ENCODE measurements at regions not wholly inside any gene's neighbourhood (a gene's known extent, or its start where the extent isn't known, plus 50 kb on each side); places are given as distances from the start of the nearest gene placed in this dataset.

GRCh38 chr14:42374332-42374731 is 767.7 kb downstream of the LRFN5 start:
- no peaks in the 10 kb centered on the region for H3K4me1 ChIP-seq (ENCODE audit: control insufficient read depth in 2 of 2, insufficient read depth in 2 of 2, low read length in 2 of 2)
- no peak overlapping the region for H2AFZ ChIP-seq (ENCODE audit: insufficient read depth, low read depth, low read length, poor library complexity, severe bottlenecking)
- Mint-ChIP-seq H3K27me3 (no peaks in the 10 kb centered on the region), H3K4me1 (no peaks in the 10 kb centered on the region), H3K4me3 (no peak overlapping the region), H3K27ac (no peak overlapping the region), H3K9me3 (ENCODE audit: insufficient read depth) (no peaks in the 10 kb centered on the region)
- ChIA-PET CTCF (no interaction called here), POLR2A (no interaction called here)
- H3K9ac ChIP-seq (ENCODE audit: low read length), result no peak overlapping the region
- no peaks in the 10 kb centered on the region for H4K20me1 ChIP-seq (ENCODE audit: control insufficient read depth, insufficient read depth, low read length, poor library complexity, severe bottlenecking)
- no peak overlapping the region for H3K4me2 ChIP-seq (replicated peaks; ENCODE audit: low read depth, low read length, poor library complexity, severe bottlenecking)
- no peaks in the 10 kb centered on the region for H3K27me3 ChIP-seq (replicated peaks in 1 of 4; ENCODE audit: control extremely low read depth in 1 of 4, control insufficient read depth in 3 of 4, insufficient read depth in 4 of 4, low read length in 3 of 4)
- no peaks in the 10 kb centered on the region for H3K36me3 ChIP-seq (replicated peaks in 1 of 2; ENCODE audit: control extremely low read depth in 1 of 2, control insufficient read depth in 1 of 2, extremely low read depth in 1 of 2, insufficient read depth in 2 of 2, low read length in 1 of 2)
- no peak overlapping the region for H3K4me3 ChIP-seq (ENCODE audit: control extremely low read depth in 1 of 5, extremely low read depth in 1 of 5, insufficient read depth in 1 of 5, low read depth in 2 of 5, low read length in 4 of 5)
- H3K79me2 ChIP-seq (ENCODE audit: control insufficient read depth, insufficient read depth, low read length), result no peaks in the 10 kb centered on the region
- DNase-seq (no peak), ATAC-seq (ENCODE audit: low read depth) (no peak)
- H3K27ac ChIP-seq (ENCODE audit: low read length in 2 of 2), result no peak overlapping the region
- TF ChIP-seq EZH2 (IDR thresholded peaks at IDR 0.05; ENCODE audit: borderline replicate concordance, insufficient read depth, low read depth, low read length, poor library complexity, severe bottlenecking), result no peak
- no peak for TF ChIP-seq CTCF (IDR thresholded peaks at IDR 0.05)
- peaks cover 0 to 5% (median 0%) of the 10 kb centered on the region in 3 donors for H3K9me3 ChIP-seq (ENCODE audit: control extremely low read depth in 1 of 3, control insufficient read depth in 2 of 3, insufficient read depth in 1 of 3, low read length in 2 of 3)
- intact Hi-C loops (cut with micrococcal nuclease), result no loop called here

GRCh38 chr14:42370056-42370455 is 763.4 kb downstream of the LRFN5 start:
- H3K36me3 ChIP-seq (replicated peaks in 1 of 2; ENCODE audit: control extremely low read depth in 1 of 2, control insufficient read depth in 1 of 2, extremely low read depth in 1 of 2, insufficient read depth in 2 of 2, low read length in 1 of 2), result no peaks in the 10 kb centered on the region
- WGBS (ENCODE audit: insufficient coverage), result no CpG with 5 or more reads among the region's 1 CpG
- no peak overlapping the region for H3K27ac Mint-ChIP-seq
- H3K9ac ChIP-seq (ENCODE audit: low read length), result no peak overlapping the region
- no peaks in the 10 kb centered on the region for H3K27me3 Mint-ChIP-seq
- no peaks in the 10 kb centered on the region for H4K20me1 ChIP-seq (ENCODE audit: control insufficient read depth, insufficient read depth, low read length, poor library complexity, severe bottlenecking)
- H2AFZ ChIP-seq (ENCODE audit: insufficient read depth, low read depth, low read length, poor library complexity, severe bottlenecking), result no peak overlapping the region
- H3K79me2 ChIP-seq (ENCODE audit: control insufficient read depth, insufficient read depth, low read length), result no peaks in the 10 kb centered on the region
- H3K4me2 ChIP-seq (replicated peaks; ENCODE audit: low read depth, low read length, poor library complexity, severe bottlenecking), result no peak overlapping the region
- intact Hi-C loops (cut with micrococcal nuclease), result no loop called here
- CTCF ChIA-PET, result no interaction called here
- no peak for TF ChIP-seq CTCF (IDR thresholded peaks at IDR 0.05)
- no peak for TF ChIP-seq EZH2 (IDR thresholded peaks at IDR 0.05; ENCODE audit: borderline replicate concordance, insufficient read depth, low read depth, low read length, poor library complexity, severe bottlenecking)
- no peak for ATAC-seq (ENCODE audit: low read depth)
- POLR2A ChIA-PET, result no interaction called here
- H3K27me3 ChIP-seq (replicated peaks in 1 of 4; ENCODE audit: control extremely low read depth in 1 of 4, control insufficient read depth in 3 of 4, insufficient read depth in 4 of 4, low read length in 3 of 4), result no peaks in the 10 kb centered on the region
- no peak overlapping the region for H3K27ac ChIP-seq (ENCODE audit: low read length in 2 of 2)
- no peaks in the 10 kb centered on the region for H3K4me1 ChIP-seq (ENCODE audit: control insufficient read depth in 2 of 2, insufficient read depth in 2 of 2, low read length in 2 of 2)
- H3K9me3 Mint-ChIP-seq (ENCODE audit: insufficient read depth), result no peaks in the 10 kb centered on the region
- no peaks in the 10 kb centered on the region for H3K4me1 Mint-ChIP-seq
- H3K4me3 ChIP-seq (ENCODE audit: control extremely low read depth in 1 of 5, extremely low read depth in 1 of 5, insufficient read depth in 1 of 5, low read depth in 2 of 5, low read length in 4 of 5), result no peak overlapping the region
- no peak for DNase-seq
- peaks cover 0 to 1% (median 0%) of the 10 kb centered on the region in 3 donors for H3K9me3 ChIP-seq (ENCODE audit: control extremely low read depth in 1 of 3, control insufficient read depth in 2 of 3, insufficient read depth in 1 of 3, low read length in 2 of 3)
- no peak overlapping the region for H3K4me3 Mint-ChIP-seq

Measured in B cell (primary cell).